B cell (primary cell): ENCODE measurements at regions not wholly inside any gene's neighbourhood (a gene's known extent, or its start where the extent isn't known, plus 50 kb on each side); places are given as distances from the start of the nearest gene placed in this dataset.

Experiments
- ATAC-seq: fragments of 200-7000 bp; cut with Tn5 transposase; one replicate; pipeline ENCODE4 v1.10.0; 2021; ENCODE audit warnings: low read depth, mild to moderate bottlenecking, moderate number of reproducible peaks, moderate library complexity
- CTCF ChIA-PET: fragments of 350-600 bp; sonication (Branson Sonifier 250); formaldehyde crosslinking; loops from one replicate; lab custom pipeline; 2021; ENCODE audit warnings: antibody characterized with exemption, inconsistent platforms; lab: Charles Lee
- POLR2A ChIA-PET: fragments of 350-600 bp; sonication (Branson Sonifier 250); formaldehyde crosslinking; loops from one replicate; lab custom pipeline; 2021; ENCODE audit warnings: antibody characterized with exemption; lab: Charles Lee
- DNase-seq: peaks from one replicate; pipeline ENCODE4 v3.0.0; 2013
- H2AFZ ChIP-seq: 2 replicates; pipeline ENCODE4 v1.6.1; 2012; ENCODE audit warnings: mild to moderate bottlenecking, low read depth, low read length; ENCODE audit not compliant: insufficient read depth, poor library complexity, severe bottlenecking
- H3K27ac ChIP-seq, 2 donors: 1 replicate in 1 of 2; 2 replicates in 1 of 2; pipeline ENCODE4 v1.5.1; 2012 to 2013; ENCODE audit warnings: low read length in 2 of 2, mild to moderate bottlenecking in 2 of 2, moderate library complexity in 1 of 2
- H3K27me3 ChIP-seq, 4 experiments: fragments of 200-600 bp in 1 of 4; sonication (generic) in 1 of 4; replicated peaks in 1 of 4; 1 replicate in 2 of 4; 2 replicates in 2 of 4; pipeline versions ENCODE4 v1.6.1 to v1.7.0; 2013 to 2016; ENCODE audit warnings: low read length in 3 of 4, mild to moderate bottlenecking in 2 of 4, mixed read lengths in 1 of 4, moderate library complexity in 1 of 4; ENCODE audit not compliant: insufficient read depth in 4 of 4, control insufficient read depth in 3 of 4; ENCODE audit errors: control extremely low read depth in 1 of 4
- H3K36me3 ChIP-seq, 2 experiments: replicated peaks in 1 of 2; 1 replicate in 1 of 2; 2 replicates in 1 of 2; pipeline versions ENCODE4 v1.6.1 to v1.7.1; 2013; ENCODE audit warnings: low read length in 1 of 2; ENCODE audit not compliant: insufficient read depth in 2 of 2, control insufficient read depth in 1 of 2; ENCODE audit errors: control extremely low read depth in 1 of 2, extremely low read depth in 1 of 2
- H3K4me1 ChIP-seq, 2 donors: fragments of 200-600 bp in 1 of 2; sonication (generic) in 1 of 2; 1 replicate in 1 of 2; 2 replicates in 1 of 2; pipeline versions ENCODE4 v1.5.1 to v1.6.1; 2013 to 2017; ENCODE audit warnings: low read length in 2 of 2; ENCODE audit not compliant: control insufficient read depth in 2 of 2, insufficient read depth in 2 of 2
- H3K4me2 ChIP-seq: replicated peaks from 2 replicates; pipeline ENCODE3; 2012; ENCODE audit warnings: mild to moderate bottlenecking, low read depth, low read length; ENCODE audit not compliant: poor library complexity, severe bottlenecking
- H3K4me3 ChIP-seq, 5 experiments: fragments of 200-600 bp in 1 of 5; sonication (generic) in 1 of 5; 1 replicate in 3 of 5; 2 replicates in 2 of 5; pipeline versions ENCODE4 v1.5.1 to v1.7.0; 2011 to 2016; ENCODE audit warnings: low read length in 4 of 5, mild to moderate bottlenecking in 4 of 5, low read depth in 2 of 5, control low read depth in 1 of 5, moderate library complexity in 1 of 5; ENCODE audit not compliant: insufficient read depth in 1 of 5; ENCODE audit errors: control extremely low read depth in 1 of 5, extremely low read depth in 1 of 5
- H3K79me2 ChIP-seq: fragments of 200-600 bp; sonication (generic); one replicate; pipeline ENCODE4 v1.6.0; 2016; ENCODE audit warnings: low read length; ENCODE audit not compliant: control insufficient read depth, insufficient read depth
- H3K9ac ChIP-seq: fragments of 200-600 bp; sonication (generic); 2 replicates; pipeline ENCODE4 v1.6.1; 2017; ENCODE audit warnings: mild to moderate bottlenecking, low read length, moderate library complexity
- H3K9me3 ChIP-seq, 3 donors: one replicate each; pipeline versions ENCODE4 v1.6.1 to v1.7.1; 2013; ENCODE audit warnings: low read length in 2 of 3; ENCODE audit not compliant: control insufficient read depth in 2 of 3, insufficient read depth in 1 of 3; ENCODE audit errors: control extremely low read depth in 1 of 3
- H4K20me1 ChIP-seq: 2 replicates; pipeline ENCODE4 v1.6.0; 2012; ENCODE audit warnings: mild to moderate bottlenecking, low read length; ENCODE audit not compliant: insufficient read depth, control insufficient read depth, poor library complexity, severe bottlenecking
- H3K27ac Mint-ChIP-seq: one replicate; pipeline ENCODE4 v1.8.0; 2021; ENCODE audit warnings: mixed read lengths
- H3K27me3 Mint-ChIP-seq: one replicate; pipeline ENCODE4 v1.8.0; 2021; ENCODE audit warnings: mixed read lengths
- H3K4me1 Mint-ChIP-seq: one replicate; pipeline ENCODE4 v1.8.0; 2021; ENCODE audit warnings: mixed read lengths
- H3K4me3 Mint-ChIP-seq: one replicate; pipeline ENCODE4 v1.8.0; 2021; ENCODE audit warnings: mixed read lengths
- H3K9me3 Mint-ChIP-seq: one replicate; pipeline ENCODE4 v1.8.0; 2022; ENCODE audit warnings: mixed read lengths; ENCODE audit not compliant: insufficient read depth
- CTCF ChIP-seq: fragments of 200-600 bp; IDR thresholded peaks from one replicate; pipeline ENCODE4 v1.8.0; 2022; ENCODE audit warnings: antibody characterized with exemption, mild to moderate bottlenecking
- EZH2 ChIP-seq: IDR thresholded peaks from 2 replicates; pipeline ENCODE4 v1.6.1; 2012; ENCODE audit warnings: borderline replicate concordance, low read depth, mild to moderate bottlenecking, moderate library complexity, low read length; ENCODE audit not compliant: insufficient read depth, poor library complexity, severe bottlenecking
- WGBS: methylation state at CpG from one replicate; pipeline ENCODE4 v1.1.5; 2013; ENCODE audit warnings: missing lambda C conversion rate; ENCODE audit not compliant: insufficient coverage; 5-methylcytosine and 5-hydroxymethylcytosine counted together
- intact Hi-C: fragments of 100-400 bp; cut with micrococcal nuclease; formaldehyde crosslinking; loops from one replicate; pipeline ENCODE4 v1.10.0; 2022

- intact Hi-C loops = no loop called here
Measured at GRCh38 chr2:152234277-152234676, 58.7 kb upstream of the STAM2 start.

GRCh38 chr2:152236191-152236925 is 60.8 kb upstream of the STAM2 start:
- H3K4me2 ChIP-seq = no peak overlapping the region
- Mint-ChIP-seq H3K4me1 (no peaks in the 10 kb centered on the region), H3K27me3 (no peaks in the 10 kb centered on the region), H3K4me3 (no peak overlapping the region), H3K9me3 (peaks cover 6% of the 10 kb centered on the region), H3K27ac (no peak overlapping the region)
- no peak overlapping the region for H3K4me3 ChIP-seq
- no peak overlapping the region for H2AFZ ChIP-seq
- ChIA-PET POLR2A (no interaction called here), CTCF (no interaction called here)
- H3K27ac ChIP-seq = no peak overlapping the region
- H3K4me1 ChIP-seq = no peaks in the 10 kb centered on the region
- no peak overlapping the region for H3K9ac ChIP-seq
- TF ChIP-seq CTCF (no peak), EZH2 (no peak)
- ATAC-seq (no peak), DNase-seq (no peak)
- 100% methylated on average over 3 of the region's 4 CpGs for WGBS
- no peaks in the 10 kb centered on the region for H4K20me1 ChIP-seq
- no peaks in the 10 kb centered on the region for H3K27me3 ChIP-seq
- no peaks in the 10 kb centered on the region for H3K36me3 ChIP-seq
- H3K79me2 ChIP-seq = no peaks in the 10 kb centered on the region
- intact Hi-C loops = no loop called here
- H3K9me3 ChIP-seq = peaks cover 0 to 4% (median 3%) of the 10 kb centered on the region in 3 donors

More at GRCh38 chr2:152234277-152234676, 58.7 kb upstream of the STAM2 start:
- no peak overlapping the region for H3K9ac ChIP-seq
- no peak overlapping the region for H3K4me2 ChIP-seq
- CTCF ChIA-PET = no interaction called here
- no peak overlapping the region for H3K27ac ChIP-seq
- no peak for DNase-seq
- Mint-ChIP-seq H3K27ac (no peak overlapping the region), H3K4me1 (no peaks in the 10 kb centered on the region), H3K4me3 (no peak overlapping the region), H3K27me3 (no peaks in the 10 kb centered on the region), H3K9me3 (no peaks in the 10 kb centered on the region)
- H3K4me1 ChIP-seq = no peaks in the 10 kb centered on the region
- no peak for ATAC-seq
- H3K9me3 ChIP-seq = no peaks in the 10 kb centered on the region
- TF ChIP-seq EZH2 (no peak), CTCF (no peak)
- H3K27me3 ChIP-seq = no peaks in the 10 kb centered on the region
- H3K36me3 ChIP-seq = no peaks in the 10 kb centered on the region
- H2AFZ ChIP-seq = no peak overlapping the region
- H3K4me3 ChIP-seq = no peak overlapping the region
- no peaks in the 10 kb centered on the region for H3K79me2 ChIP-seq
- no peaks in the 10 kb centered on the region for H4K20me1 ChIP-seq
- POLR2A ChIA-PET = no interaction called here
